H1 (cell line): ENCODE measurements at regions not wholly inside any gene's neighbourhood (a gene's known extent, or its start where the extent isn't known, plus 50 kb on each side); places are given as distances from the start of the nearest gene placed in this dataset.

Experiments
- CTCF ChIA-PET: fragments of 300-600 bp; sonication (Branson Sonifier 250); formaldehyde crosslinking; loops from one replicate; lab custom pipeline; 2021; ENCODE audit not compliant: partially characterized antibody; lab: Charles Lee
- POLR2A ChIA-PET: fragments of 300-600 bp; sonication (Branson Sonifier 250); formaldehyde crosslinking; loops from one replicate; lab custom pipeline; 2021; ENCODE audit warnings: inconsistent platforms; ENCODE audit not compliant: partially characterized antibody; lab: Charles Lee
- DNase-seq, 2 experiments: peaks; one replicate each; pipeline versions ENCODE4 v3.0.0 to v3.0.0-alpha.2; 2010 to 2022; ENCODE audit warnings: low spot score in 2 of 2, low read depth in 1 of 2, mixed read lengths in 1 of 2
- FAIRE-seq: peaks from 2 replicates; lab custom pipeline; 2011; peaks lifted over from hg19 to GRCh38; lab: Jason Lieb, UNC
- H2AFZ ChIP-seq: 2 replicates; pipeline ENCODE4 v1.8.1; 2012; ENCODE audit warnings: low read length, inconsistent platforms
- H2AK5ac ChIP-seq: 2 replicates; pipeline ENCODE4 v1.6.1; 2013; ENCODE audit warnings: low read depth, low read length
- H2BK120ac ChIP-seq: replicated peaks from 2 replicates; pipeline ENCODE3; 2013; ENCODE audit warnings: low read depth, low read length, inconsistent platforms
- H2BK12ac ChIP-seq: 2 replicates; pipeline ENCODE4 v1.6.1; 2013; ENCODE audit warnings: low read depth, low read length
- H2BK15ac ChIP-seq: 2 replicates; pipeline ENCODE4 v1.6.1; 2013; ENCODE audit warnings: low read length
- H2BK20ac ChIP-seq: 2 replicates; pipeline ENCODE4 v1.6.1; 2013; ENCODE audit warnings: low read length
- H2BK5ac ChIP-seq: 2 replicates; pipeline ENCODE4 v1.6.1; 2013; ENCODE audit warnings: low read depth, low read length
- H3K14ac ChIP-seq: 2 replicates; pipeline ENCODE4 v1.6.1; 2013; ENCODE audit warnings: inconsistent platforms; ENCODE audit not compliant: insufficient read length
- H3K18ac ChIP-seq: 2 replicates; pipeline ENCODE4 v1.6.1; 2013; ENCODE audit warnings: low read length; ENCODE audit errors: extremely low read depth
- H3K23ac ChIP-seq: 2 replicates; pipeline ENCODE4 v1.6.1; 2013; ENCODE audit warnings: inconsistent platforms; ENCODE audit not compliant: insufficient read length
- H3K23me2 ChIP-seq: 2 replicates; pipeline ENCODE4 v1.6.1; 2013; ENCODE audit warnings: low read depth, low read length
- H3K27ac ChIP-seq: 2 replicates; pipeline ENCODE4 v1.6.1; 2011; ENCODE audit warnings: low read depth, low read length, inconsistent platforms
- H3K27me3 ChIP-seq, 4 experiments: replicated peaks in 1 of 4; 1 replicate in 1 of 4; 2 replicates in 3 of 4; pipeline versions ENCODE4 v1.6.1 to v1.8.1; 2011 to 2013; ENCODE audit warnings: low read length in 3 of 4, mild to moderate bottlenecking in 3 of 4, inconsistent platforms in 2 of 4, mixed read lengths in 2 of 4, moderate library complexity in 1 of 4; ENCODE audit not compliant: control insufficient read depth in 3 of 4, insufficient read depth in 3 of 4; ENCODE audit errors: extremely low read depth in 1 of 4
- H3K36me3 ChIP-seq, 4 experiments: 2 replicates each; pipeline versions ENCODE4 v1.6.1 to v1.8.1; 2011 to 2013; ENCODE audit warnings: mild to moderate bottlenecking in 4 of 4, low read length in 3 of 4, moderate library complexity in 2 of 4, control low read depth in 1 of 4, inconsistent platforms in 1 of 4; ENCODE audit not compliant: insufficient read depth in 4 of 4, control insufficient read depth in 2 of 4
- H3K4ac ChIP-seq: replicated peaks from 2 replicates; pipeline ENCODE3; 2013; ENCODE audit warnings: low read length, low read depth, mixed read lengths, inconsistent platforms; ENCODE audit not compliant: insufficient read length
- H3K4me1 ChIP-seq, 4 experiments: replicated peaks in 1 of 4; 1 replicate in 1 of 4; 2 replicates in 3 of 4; pipeline versions ENCODE4 v1.6.1 to v1.8.1; 2011 to 2013; ENCODE audit warnings: low read length in 3 of 4, inconsistent platforms in 2 of 4, mixed read lengths in 1 of 4; ENCODE audit not compliant: insufficient read depth in 4 of 4, control insufficient read depth in 3 of 4
- H3K4me2 ChIP-seq, 2 experiments: 2 replicates each; pipeline versions ENCODE4 v1.6.1 to v1.8.1; 2011 to 2013; ENCODE audit warnings: low read depth in 2 of 2, low read length in 2 of 2, control low read depth in 1 of 2, inconsistent platforms in 1 of 2, mild to moderate bottlenecking in 1 of 2; ENCODE audit not compliant: insufficient read depth in 1 of 2
- H3K4me3 ChIP-seq, 4 experiments: fragments of 200-600, 300-600 bp in 1 of 4; sonication (generic), shearing (Covaris generic), sonication (Bioruptor Twin) in 1 of 4; 2 replicates each; pipeline versions ENCODE4 v1.5.1 to v1.8.1; 2011 to 2016; ENCODE audit warnings: low read length in 4 of 4, low read depth in 3 of 4, control low read depth in 2 of 4, inconsistent platforms in 2 of 4, mild to moderate bottlenecking in 2 of 4, mixed read lengths in 1 of 4, moderate library complexity in 1 of 4; ENCODE audit not compliant: insufficient read depth in 2 of 4; ENCODE audit errors: extremely low read depth in 1 of 4
- H3K56ac ChIP-seq: replicated peaks from 2 replicates; pipeline ENCODE3; 2013; ENCODE audit warnings: low read depth, mild to moderate bottlenecking, mixed read lengths, low read length, inconsistent platforms; ENCODE audit not compliant: insufficient read length
- H3K79me1 ChIP-seq: 2 replicates; pipeline ENCODE4 v1.6.1; 2013; ENCODE audit warnings: low read depth, low read length, control low read depth
- H3K79me2 ChIP-seq, 2 experiments: 2 replicates each; pipeline versions ENCODE4 v1.6.1 to v1.8.1; 2012 to 2013; ENCODE audit warnings: low read length in 2 of 2, mild to moderate bottlenecking in 2 of 2, inconsistent platforms in 1 of 2; ENCODE audit not compliant: insufficient read depth in 2 of 2, control insufficient read depth in 1 of 2
- H3K9ac ChIP-seq, 4 experiments: replicated peaks in 1 of 4; 1 replicate in 1 of 4; 2 replicates in 3 of 4; pipeline versions ENCODE4 v1.6.1 to v1.8.1; 2011 to 2013; ENCODE audit warnings: low read depth in 3 of 4, low read length in 3 of 4, control low read depth in 2 of 4, mild to moderate bottlenecking in 2 of 4, moderate library complexity in 2 of 4, inconsistent platforms in 1 of 4; ENCODE audit errors: extremely low read depth in 1 of 4
- H3K9me3 ChIP-seq, 2 experiments: 2 replicates each; pipeline versions ENCODE4 v1.6.1 to v1.8.1; 2012 to 2013; ENCODE audit warnings: mild to moderate bottlenecking in 2 of 2, moderate library complexity in 2 of 2, control low read depth in 1 of 2, inconsistent platforms in 1 of 2, low read depth in 1 of 2, low read length in 1 of 2, mixed read lengths in 1 of 2; ENCODE audit not compliant: insufficient read depth in 2 of 2
- H4K20me1 ChIP-seq, 2 experiments: replicated peaks in 1 of 2; 2 replicates each; pipeline versions ENCODE3 to v1.8.1; 2011 to 2013; ENCODE audit warnings: inconsistent platforms in 2 of 2, low read length in 2 of 2, mild to moderate bottlenecking in 1 of 2; ENCODE audit not compliant: insufficient read depth in 2 of 2, control insufficient read depth in 1 of 2
- H4K5ac ChIP-seq: 2 replicates; pipeline ENCODE4 v1.6.1; 2013; ENCODE audit warnings: low read length, low read depth, mixed read lengths, inconsistent platforms; ENCODE audit not compliant: insufficient read length
- H4K8ac ChIP-seq: 2 replicates; pipeline ENCODE4 v1.8.0; 2013; ENCODE audit warnings: mild to moderate bottlenecking, moderate library complexity, low read length, inconsistent platforms; ENCODE audit not compliant: insufficient read depth; ENCODE audit errors: extremely low read depth
- H4K91ac ChIP-seq: replicated peaks from 2 replicates; pipeline ENCODE3; 2013; ENCODE audit warnings: low read length, mixed read lengths, inconsistent platforms; ENCODE audit not compliant: insufficient read length
- CBX5 ChIP-seq: fragments of 300-800, 300-1000 bp; sonication (generic); IDR thresholded peaks from 2 replicates; pipeline ENCODE4 v1.7.1; 2016; ENCODE audit warnings: antibody characterized with exemption, low read length, low read depth
- JUN ChIP-seq: IDR thresholded peaks from 2 replicates; pipeline ENCODE4 v1.6.1; 2011; ENCODE audit warnings: low read depth, mild to moderate bottlenecking, improper control_type of control experiment, low read length
- POLR2AphosphoS5 ChIP-seq: IDR thresholded peaks from 2 replicates; pipeline ENCODE4 v1.6.1; 2011; ENCODE audit warnings: low read depth, low read length
- RFX5 ChIP-seq: IDR thresholded peaks from 2 replicates; pipeline ENCODE4 v1.6.1; 2011; ENCODE audit warnings: low read depth, low read length, improper control_type of control experiment, borderline replicate concordance
- TAF7 ChIP-seq: optimal IDR thresholded peaks from 2 replicates; pipeline ENCODE3; 2011; ENCODE audit warnings: low read depth, mild to moderate bottlenecking, inconsistent platforms, low read length, moderate library complexity, borderline replicate concordance
- WGBS, 2 experiments: shearing (Covaris generic) in 1 of 2; methylation state at CpG; one replicate each; pipeline versions ENCODE4 v1.1.6 to v1.1.7; 2013 to 2015; ENCODE audit warnings: low lambda C conversion rate in 2 of 2, mixed read lengths in 2 of 2, inconsistent platforms in 1 of 2, low coverage in 1 of 2, missing lambda C conversion rate in 1 of 2; ENCODE audit not compliant: insufficient replicate concordance in 2 of 2, insufficient coverage in 1 of 2, insufficient read length in 1 of 2; ENCODE audit errors: extremely low coverage in 1 of 2, missing lambda C conversion rate in 1 of 2; 5-methylcytosine and 5-hydroxymethylcytosine counted together

DNA sequence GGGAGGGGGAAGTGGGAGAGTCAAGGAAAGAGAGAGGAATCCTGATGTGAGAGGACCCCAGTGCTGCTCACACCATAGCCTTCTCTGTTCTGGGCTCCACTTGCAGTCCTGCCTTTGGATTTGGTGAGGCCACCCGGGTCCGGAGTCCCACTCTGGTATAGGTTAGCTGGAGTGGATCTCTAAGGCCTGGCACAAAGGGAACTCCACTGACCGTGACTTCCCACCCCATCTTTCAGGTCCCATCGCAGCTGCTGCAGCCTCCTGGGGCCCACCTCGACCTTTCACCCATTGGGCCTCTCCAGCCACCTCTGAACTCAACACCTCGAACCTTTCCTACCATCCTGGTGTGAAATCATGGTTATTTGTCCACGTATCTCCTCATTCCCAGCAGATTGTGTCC is 324.4 kb downstream of the MATN1 start:
- H3K23ac ChIP-seq = no peak overlapping the region
- H3K23me2 ChIP-seq = no peaks in the 10 kb centered on the region
- ChIA-PET POLR2A (no interaction called here), CTCF (interaction anchor here (1.8 kb wide), 1 partner anchor 18 kb away, joined by 8 read pairs; no protein-coding TSS in a partner anchor)
- no peaks in the 10 kb centered on the region for H3K9me3 ChIP-seq
- no peaks in the 10 kb centered on the region for H3K36me3 ChIP-seq
- DNase-seq (no peak), FAIRE-seq (no peak)
- no peak overlapping the region for H3K18ac ChIP-seq
- no peaks in the 10 kb centered on the region for H3K79me1 ChIP-seq
- H4K5ac ChIP-seq = no peak overlapping the region
- H4K91ac ChIP-seq = no peak overlapping the region
- no peak overlapping the region for H2BK15ac ChIP-seq
- H2BK120ac ChIP-seq = no peak overlapping the region
- H2BK12ac ChIP-seq = no peak overlapping the region
- H3K27me3 ChIP-seq = no peaks in the 10 kb centered on the region
- no peaks in the 10 kb centered on the region for H4K20me1 ChIP-seq
- H3K9ac ChIP-seq = no peak overlapping the region
- no peak overlapping the region for H3K14ac ChIP-seq
- no peaks in the 10 kb centered on the region for H3K79me2 ChIP-seq
- no peak overlapping the region for H3K56ac ChIP-seq
- TF ChIP-seq CBX5 = no peak
- no peak for TF ChIP-seq TAF7
- TF ChIP-seq JUN = no peak
- TF ChIP-seq RFX5 = no peak
- TF ChIP-seq POLR2AphosphoS5 = no peak
- no peak overlapping the region for H3K4me2 ChIP-seq
- H2AK5ac ChIP-seq = no peak overlapping the region
- no peak overlapping the region for H2AFZ ChIP-seq
- H3K4me1 ChIP-seq = no peaks in the 10 kb centered on the region
- no peak overlapping the region for H2BK5ac ChIP-seq
- WGBS, 2 experiments = 91% methylated on average over 7 of the region's 7 CpGs; no CpG with 5 or more reads in 1 of the 2 experiments
- H3K27ac ChIP-seq = no peak overlapping the region
- H3K4me3 ChIP-seq = no peak overlapping the region
- no peak overlapping the region for H4K8ac ChIP-seq
- no peak overlapping the region for H3K4ac ChIP-seq
- no peak overlapping the region for H2BK20ac ChIP-seq
